Adrenal gland (tissue), 9 donors: ENCODE measurements at regions not wholly inside any gene's neighbourhood (a gene's known extent, or its start where the extent isn't known, plus 50 kb on each side); places are given as distances from the start of the nearest gene placed in this dataset.

ENCODE experiments used
- DNase-seq, 7 donors: peaks; one replicate each; pipeline ENCODE4 v3.0.0-alpha.2; 2019 to 2020
- H3K27ac ChIP-seq, 5 donors: fragments of 200-600 bp; sonication (generic) in 4 of 5; 1 replicate in 3 of 5; 2 replicates in 2 of 5; pipeline versions ENCODE4 v1.5.1 to v1.8.0; 2016 to 2020; ENCODE audit warnings: mild to moderate bottlenecking in 1 of 5
- H3K27me3 ChIP-seq: fragments of 200-600 bp; 2 replicates; pipeline ENCODE4 v1.8.0; 2021
- H3K36me3 ChIP-seq, 2 donors: fragments of 200-600 bp; replicated peaks in 1 of 2; 1 replicate in 1 of 2; 2 replicates in 1 of 2; pipeline versions ENCODE4 v1.5.1 to v1.8.0; 2018 to 2022
- H3K4me1 ChIP-seq, 2 donors: fragments of 200-600 bp; replicated peaks in 1 of 2; 1 replicate in 1 of 2; 2 replicates in 1 of 2; pipeline versions ENCODE4 v1.5.1 to v1.8.0; 2018 to 2021
- H3K4me3 ChIP-seq, 4 donors: fragments of 200-600 bp; sonication (generic) in 3 of 4; one replicate each; pipeline ENCODE4 v1.5.1; 2016 to 2018
- H3K9me3 ChIP-seq, 3 donors: fragments of 200-600 bp; sonication (generic) in 1 of 3; replicated peaks in 1 of 3; 1 replicate in 2 of 3; 2 replicates in 1 of 3; pipeline versions ENCODE4 v1.5.1 to v1.8.0; 2016 to 2021
- CTCF ChIP-seq, 6 experiments: fragments of 450-650 bp in 4 of 6; fragments of 200-600 bp in 2 of 6; sonication (generic) in 1 of 6; IDR thresholded peaks; 1 replicate in 5 of 6; 2 replicates in 1 of 6; pipeline versions ENCODE4 v1.5.1 to v1.8.0; 2016 to 2021; ENCODE audit warnings: antibody characterized with exemption in 6 of 6, mild to moderate bottlenecking in 2 of 6, moderate library complexity in 1 of 6
- POLR2A ChIP-seq, 2 donors: fragments of 450-650 bp; IDR thresholded peaks; one replicate each; pipeline ENCODE4 v1.6.1; 2017; ENCODE audit warnings: antibody characterized with exemption in 2 of 2, mild to moderate bottlenecking in 2 of 2, moderate library complexity in 1 of 2
- WGBS, 4 donors: extraction: QIAGEN DNeasy Blood & Tissue Kit in 2 of 4; methylation state at CpG; one replicate each; pipeline versions ENCODE4 v1.1.5 to v1.1.7; 2013 to 2017; 5-methylcytosine and 5-hydroxymethylcytosine counted together
- intact Hi-C, 2 donors: fragments of 100-400 bp; cut with DNase I; formaldehyde crosslinking; loops; one replicate each; pipeline versions ENCODE4 v1.14.1 to v1.15.0; 2022 to 2023
- donor health status: healthy with polysubstance abuse.
- donor health status: Bipolar disorder and iron deficiency.
- donor health status: DM: yes; HTN: yes; CAD: no.
- donor health status: DM: no; HTN: no; CAD: no.
- donor health status: DM: no; HTN: no; CAD: no.

- no peak overlapping the region for H3K27ac ChIP-seq
- intact Hi-C loops: no loop called here
- TF ChIP-seq CTCF (IDR thresholded peaks at IDR 0.05): no peak
- TF ChIP-seq POLR2A (IDR thresholded peaks at IDR 0.05): no peak
- H3K4me3 ChIP-seq: no peak overlapping the region
- H3K27me3 ChIP-seq: no peaks in the 10 kb centered on the region
- no peaks in the 10 kb centered on the region for H3K36me3 ChIP-seq
- no peaks in the 10 kb centered on the region for H3K4me1 ChIP-seq
- H3K9me3 ChIP-seq: no peaks in the 10 kb centered on the region
- no peak for DNase-seq
Measured at GRCh38 chr4:66178906-66179305, 508.6 kb upstream of the EPHA5 start.

DNA sequence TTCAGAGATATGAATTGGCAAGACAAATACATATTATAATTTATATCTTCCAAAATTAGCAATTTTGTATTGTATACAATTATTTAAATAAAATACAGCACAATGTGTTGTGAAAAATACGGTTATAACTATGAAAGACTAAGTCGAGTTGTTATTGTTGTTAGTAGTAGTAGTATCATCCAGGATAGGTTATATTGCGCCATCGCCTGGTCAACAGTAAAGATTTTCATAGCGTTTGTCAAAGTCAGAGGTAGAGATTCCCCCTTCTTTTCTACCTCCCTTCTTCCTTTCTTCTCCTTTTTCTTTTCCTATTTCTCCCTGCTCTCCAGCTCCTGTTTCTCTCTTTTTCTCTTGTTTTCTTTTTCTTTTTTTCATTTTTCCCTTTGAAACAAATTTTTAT lies 499.1 kb upstream of the EPHA5 start:
- Histone ChIP-seq H3K4me1 (no peaks in the 10 kb centered on the region), H3K27me3 (no peaks in the 10 kb centered on the region), H3K4me3 (no peak overlapping the region), H3K9me3 (no peaks in the 10 kb centered on the region), H3K27ac (no peak overlapping the region), H3K36me3 (no peaks in the 10 kb centered on the region)
- no peak for DNase-seq
- 19 to 29% (median 21%) methylated on average over 5 of the region's 5 CpGs for WGBS, 4 donors
- intact Hi-C loops: no loop called here
- no peak for TF ChIP-seq CTCF (IDR thresholded peaks at IDR 0.05)
- no peak for TF ChIP-seq POLR2A (IDR thresholded peaks at IDR 0.05)

GRCh38 chr4:66164869-66165268 lies 494.6 kb upstream of the EPHA5 start:
- WGBS, 4 donors: 71 to 87% (median 81%) methylated on average over 1 of the region's 1 CpG
- TF ChIP-seq CTCF (IDR thresholded peaks at IDR 0.05) (no peak), POLR2A (IDR thresholded peaks at IDR 0.05) (no peak)

GRCh38 chr4:66160606-66161005 lies 490.3 kb upstream of the EPHA5 start:
- 53 to 76% (median 69%) methylated on average over 1 of the region's 1 CpG for WGBS, 4 donors
- Histone ChIP-seq H3K4me3 (no peak overlapping the region), H3K27ac (no peak overlapping the region), H3K27me3 (no peaks in the 10 kb centered on the region), H3K9me3 (no peaks in the 10 kb centered on the region), H3K4me1 (no peaks in the 10 kb centered on the region), H3K36me3 (no peaks in the 10 kb centered on the region)
- intact Hi-C loops: no loop called here
- TF ChIP-seq CTCF (IDR thresholded peaks at IDR 0.05): no peak
- no peak for TF ChIP-seq POLR2A (IDR thresholded peaks at IDR 0.05)
- DNase-seq: no peak

More at GRCh38 chr4:66164869-66165268, 494.6 kb upstream of the EPHA5 start:
- intact Hi-C loops: no loop called here
- DNase-seq: no peak
- no peaks in the 10 kb centered on the region for H3K4me1 ChIP-seq
- no peaks in the 10 kb centered on the region for H3K27me3 ChIP-seq
- no peak overlapping the region for H3K4me3 ChIP-seq
- H3K36me3 ChIP-seq: no peaks in the 10 kb centered on the region
- H3K9me3 ChIP-seq: no peaks in the 10 kb centered on the region
- H3K27ac ChIP-seq: no peak overlapping the region
